ENCODE measurements at regions not wholly inside any gene's neighbourhood (a gene's known extent, or its start where the extent isn't known, plus 50 kb on each side); places are given as distances from the start of the nearest gene placed in this dataset.
"Not testable (repeated sequence)": the region's sequence is repeated elsewhere in the genome, so short reads cannot be mapped to it uniquely, and the experiment has no call there.

GRCh38 chr13:46451145-46451544, 64.1 kb upstream of the RUBCNL start:
- not testable (repeated sequence) for TF ChIP-seq CTCF, POLR2A, POLR2AphosphoS5 (IDR thresholded peaks at IDR 0.05)
